ENCODE measurements at regions not wholly inside any gene's neighbourhood (a gene's known extent, or its start where the extent isn't known, plus 50 kb on each side); places are given as distances from the start of the nearest gene placed in this dataset.

- Histone ChIP-seq H3K9ac (ENCODE audit: low read depth, low read length) (no peak overlapping the region), H4K8ac (ENCODE audit: low read depth in 2 of 2, low read length in 2 of 2) (no peak overlapping the region), H3K18ac (ENCODE audit: low read depth, low read length) (no peak overlapping the region), H3K56ac (ENCODE audit: extremely low read depth, insufficient read depth, low read length) (no peak overlapping the region), H2BK15ac (ENCODE audit: low read depth, low read length) (no peak overlapping the region), H4K5ac (ENCODE audit: low read depth, low read length) (no peak overlapping the region), H3K9me1 (ENCODE audit: insufficient read depth, low read length) (no peaks in the 10 kb centered on the region), H2BK20ac (ENCODE audit: low read depth, low read length) (no peak overlapping the region), H3K14ac (replicated peaks; ENCODE audit: low read depth, low read length) (no peak overlapping the region), H3K79me1 (ENCODE audit: low read depth in 1 of 2, low read length in 2 of 2) (no peaks in the 10 kb centered on the region), H2AFZ (replicated peaks; ENCODE audit: low read length, poor library complexity) (no peak overlapping the region), H3K4me3 (ENCODE audit: insufficient read depth, low read depth, low read length) (no peak overlapping the region), H3K23ac (ENCODE audit: low read depth, low read length) (no peak overlapping the region), H3K4me1 (ENCODE audit: control insufficient read depth, insufficient read depth, low read length) (no peaks in the 10 kb centered on the region), H2AK5ac (ENCODE audit: low read depth, low read length) (no peak overlapping the region), H3K36me3 (ENCODE audit: control insufficient read depth, insufficient read depth, low read length) (no peaks in the 10 kb centered on the region), H2AK9ac (replicated peaks; ENCODE audit: low read depth, low read length, poor library complexity) (no peak overlapping the region), H3K4ac (ENCODE audit: low read depth, low read length) (no peak overlapping the region), H3K4me2 (ENCODE audit: low read depth, low read length) (no peak overlapping the region), H3K27me3 (ENCODE audit: control insufficient read depth, insufficient read depth, low read length) (no peaks in the 10 kb centered on the region), H3K9me3 (ENCODE audit: control insufficient read depth, insufficient read depth, low read length) (no peaks in the 10 kb centered on the region), H4K20me1 (ENCODE audit: insufficient read depth, low read length) (no peaks in the 10 kb centered on the region), H3K27ac (ENCODE audit: insufficient read depth, low read length) (no peak overlapping the region), H4K91ac (ENCODE audit: insufficient read depth, low read depth, low read length) (no peak overlapping the region), H2BK120ac (ENCODE audit: low read depth, low read length) (no peak overlapping the region), H2BK5ac (ENCODE audit: low read depth, low read length, poor library complexity, severe bottlenecking) (no peak overlapping the region)
- in situ Hi-C loops (cut with MboI; ENCODE audit: low sequenced_read_pairs) (no loop called here), dilution Hi-C loops (cut with HindIII; ENCODE audit: low sequenced_read_pairs, unreplicated experiment) (no loop called here), intact Hi-C loops (cut with micrococcal nuclease) (no loop called here)
- ChIA-PET CTCF (no interaction called here), POLR2A (ENCODE audit: unreplicated experiment) (no interaction called here)
- no peak for ATAC-seq (ENCODE audit: low read depth)
- no CpG with 5 or more reads among the region's 3 CpGs for WGBS, 2 experiments (ENCODE audit: extremely low coverage in 2 of 2, insufficient read length in 1 of 2)
- no peak for TF ChIP-seq RFX5 (IDR thresholded peaks at IDR 0.05; ENCODE audit: low read depth, low read length)
- no peak for TF ChIP-seq CTCF (conservative IDR thresholded peaks at IDR 0.05; ENCODE audit: low read depth, low read length)
- TF ChIP-seq POLR2A (IDR thresholded peaks at IDR 0.05; ENCODE audit: low read depth, low read length), result no peak
- no peak for TF ChIP-seq MXI1 (IDR thresholded peaks at IDR 0.05; ENCODE audit: borderline replicate concordance, low read depth, low read length)
- no peak for TF ChIP-seq MAZ (IDR thresholded peaks at IDR 0.05; ENCODE audit: borderline replicate concordance, low read depth, low read length)
- TF ChIP-seq, protein P1, sequence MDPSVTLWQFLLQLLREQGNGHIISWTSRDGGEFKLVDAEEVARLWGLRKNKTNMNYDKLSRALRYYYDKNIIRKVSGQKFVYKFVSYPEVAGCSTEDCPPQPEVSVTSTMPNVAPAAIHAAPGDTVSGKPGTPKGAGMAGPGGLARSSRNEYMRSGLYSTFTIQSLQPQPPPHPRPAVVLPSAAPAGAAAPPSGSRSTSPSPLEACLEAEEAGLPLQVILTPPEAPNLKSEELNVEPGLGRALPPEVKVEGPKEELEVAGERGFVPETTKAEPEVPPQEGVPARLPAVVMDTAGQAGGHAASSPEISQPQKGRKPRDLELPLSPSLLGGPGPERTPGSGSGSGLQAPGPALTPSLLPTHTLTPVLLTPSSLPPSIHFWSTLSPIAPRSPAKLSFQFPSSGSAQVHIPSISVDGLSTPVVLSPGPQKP (IDR thresholded peaks at IDR 0.05; ENCODE audit: borderline replicate concordance, low read depth, low read length), result no peak
- TF ChIP-seq FOS (IDR thresholded peaks at IDR 0.05; ENCODE audit: low read depth, low read length), result no peak
- TF ChIP-seq CEBPB (IDR thresholded peaks at IDR 0.05; ENCODE audit: low read depth, low read length), result no peak
- BruUV-seq (replicated peaks), result no TSS peak
- DNase-seq, result no peak
Measured at GRCh38 chr12:41850046-41850445, 294.6 kb downstream of the GXYLT1 start.

Measured in IMR-90 (cell line).